HPDE6-E6E7 (cell line): ENCODE measurements at regions not wholly inside any gene's neighbourhood (a gene's known extent, or its start where the extent isn't known, plus 50 kb on each side); places are given as distances from the start of the nearest gene placed in this dataset.
"Not testable (repeated sequence)": the region's sequence is repeated elsewhere in the genome, so short reads cannot be mapped to it uniquely, and the experiment has no call there.

Experiments
- DNase-seq: peaks from one replicate; pipeline ENCODE4 v3.0.0; 2011; ENCODE audit warnings: missing footprints; ENCODE audit errors: extremely low spot score

- no peak for DNase-seq
These were observed 50.4 kb upstream of the SOD1 start for GRCh38 chr21:31609081-31609480.

- DNase-seq = no peak
These were observed 51.7 kb upstream of the SOD1 start for GRCh38 chr21:31607791-31608190.

- DNase-seq = no peak
These were observed 53.2 kb upstream of the SOD1 start for GRCh38 chr21:31606081-31606874.

GRCh38 chr21:31604591-31605190 lies 54.8 kb upstream of the SOD1 start:
- DNase-seq = peak; percentile 55

GRCh38 chr21:31599563-31599962 lies 59.9 kb upstream of the SOD1 start:
- DNase-seq = no peak

- no peak for DNase-seq
These were observed 60.5 kb upstream of the SOD1 start for GRCh38 chr21:31599013-31599412.

GRCh38 chr21:31597683-31598082 lies 61.8 kb upstream of the SOD1 start:
- no peak for DNase-seq

GRCh38 chr21:31596055-31596454 lies 63.4 kb upstream of the SOD1 start:
- DNase-seq = no peak

- DNase-seq = no peak
These were observed 64.8 kb upstream of the SOD1 start for GRCh38 chr21:31594726-31595125.

GRCh38 chr21:31594279-31594678 lies 65.2 kb upstream of the SOD1 start:
- no peak for DNase-seq

GRCh38 chr21:31592963-31593560 lies 66.4 kb upstream of the SOD1 start:
- no peak for DNase-seq

GRCh38 chr21:31592516-31592915 lies 67.0 kb upstream of the SOD1 start:
- no peak for DNase-seq

GRCh38 chr21:31589820-31590219 lies 69.7 kb upstream of the SOD1 start:
- no peak for DNase-seq

- DNase-seq = no peak
These were observed 73.4 kb upstream of the SOD1 start for GRCh38 chr21:31586118-31586517.

- DNase-seq = not testable (repeated sequence)
These were observed 75.6 kb upstream of the SOD1 start for GRCh38 chr21:31583937-31584336.

- no peak for DNase-seq
These were observed 76.0 kb upstream of the SOD1 start for GRCh38 chr21:31583498-31583897.

- DNase-seq = peak; percentile 33
These were observed 78.6 kb upstream of the SOD1 start for GRCh38 chr21:31580866-31581276.

- DNase-seq = no peak
These were observed 82.2 kb upstream of the SOD1 start for GRCh38 chr21:31577271-31577670.

GRCh38 chr21:31576428-31576827 lies 83.1 kb upstream of the SOD1 start:
- no peak for DNase-seq

GRCh38 chr21:31573217-31573616 lies 86.3 kb upstream of the SOD1 start:
- no peak for DNase-seq

GRCh38 chr21:31571879-31572278 lies 87.6 kb upstream of the SOD1 start:
- DNase-seq = no peak

GRCh38 chr21:31570824-31571566 lies 88.5 kb upstream of the SOD1 start:
- DNase-seq = no peak
